Liver (tissue), 3 donors: ENCODE measurements at regions not wholly inside any gene's neighbourhood (a gene's known extent, or its start where the extent isn't known, plus 50 kb on each side); places are given as distances from the start of the nearest gene placed in this dataset.

ENCODE experiments used
- ATF3 ChIP-seq: IDR thresholded peaks from 2 replicates; pipeline ENCODE4 v1.6.1; 2016; ENCODE audit warnings: antibody characterized with exemption
- CTCF ChIP-seq: fragments of 150-350 bp; IDR thresholded peaks from 2 replicates; pipeline ENCODE4 v1.5.1; 2017; ENCODE audit warnings: improper control_type of control experiment, low read depth, low read length; ENCODE audit not compliant: missing input control
- EGR1 ChIP-seq, 2 donors: IDR thresholded peaks; 2 replicates each; pipeline ENCODE4 v1.6.1; 2016 to 2018; ENCODE audit warnings: antibody characterized with exemption in 2 of 2, low read depth in 2 of 2
- GABPA ChIP-seq, 2 donors: IDR thresholded peaks in 1 of 2; conservative IDR thresholded peaks in 1 of 2; 2 replicates each; pipeline ENCODE4 v1.6.1; 2016; ENCODE audit warnings: antibody characterized with exemption in 2 of 2, mild to moderate bottlenecking in 1 of 2, moderate library complexity in 1 of 2
- JUND ChIP-seq, 2 donors: IDR thresholded peaks; 2 replicates each; pipeline ENCODE4 v1.6.1; 2016; ENCODE audit warnings: antibody characterized with exemption in 2 of 2
- MAX ChIP-seq: IDR thresholded peaks from 2 replicates; pipeline ENCODE4 v1.6.1; 2016; ENCODE audit warnings: antibody characterized with exemption
- NR2F2 ChIP-seq: IDR thresholded peaks from 2 replicates; pipeline ENCODE4 v1.6.1; 2016; ENCODE audit warnings: antibody characterized with exemption
- RAD21 ChIP-seq, 2 donors: IDR thresholded peaks; 2 replicates each; pipeline ENCODE4 v1.6.1; 2016; ENCODE audit warnings: antibody characterized with exemption in 2 of 2, mild to moderate bottlenecking in 2 of 2
- REST ChIP-seq: IDR thresholded peaks from 2 replicates; pipeline ENCODE4 v1.6.1; 2016; ENCODE audit warnings: antibody characterized with exemption, mild to moderate bottlenecking
- RXRA ChIP-seq, 2 donors: IDR thresholded peaks; 2 replicates each; pipeline ENCODE4 v1.6.1; 2017 to 2018; ENCODE audit warnings: antibody characterized with exemption in 2 of 2, mild to moderate bottlenecking in 1 of 2
- SP1 ChIP-seq: IDR thresholded peaks from 2 replicates; pipeline ENCODE4 v1.6.1; 2018; ENCODE audit warnings: antibody characterized with exemption, mild to moderate bottlenecking
- TAF1 ChIP-seq: conservative IDR thresholded peaks from 2 replicates; pipeline ENCODE4 v1.6.1; 2016; ENCODE audit warnings: antibody characterized with exemption, mild to moderate bottlenecking
- YY1 ChIP-seq: IDR thresholded peaks from 2 replicates; pipeline ENCODE4 v1.6.1; 2016; ENCODE audit warnings: antibody characterized with exemption, mild to moderate bottlenecking
- ZBTB33 ChIP-seq: IDR thresholded peaks from 2 replicates; pipeline ENCODE4 v1.6.1; 2016; ENCODE audit warnings: antibody characterized with exemption
- donor health status: healthy.
- donor health status: healthy.

GRCh38 chr1:83131692-83131955 lies 867.3 kb downstream of the TTLL7 start:
- TF ChIP-seq CTCF (no peak), YY1 (no peak), MAX (no peak), RXRA (IDR thresholded peaks at IDR 0.05) (no peak), GABPA (IDR thresholded peaks at IDR 0.05 in 1 of 2, conservative IDR thresholded peaks at IDR 0.05 in 1 of 2) (no peak), REST (no peak), EGR1 (IDR thresholded peaks at IDR 0.05; ENCODE audit: low read depth in 2 of 2) (no peak), ZBTB33 (no peak), NR2F2 (no peak), ATF3 (no peak), RAD21 (IDR thresholded peaks at IDR 0.05) (no peak), SP1 (no peak), TAF1 (no peak), JUND (IDR thresholded peaks at IDR 0.05) (no peak)
